HG03460 (cell line): ENCODE measurements at regions not wholly inside any gene's neighbourhood (a gene's known extent, or its start where the extent isn't known, plus 50 kb on each side); places are given as distances from the start of the nearest gene placed in this dataset.

Experiments used
- ATAC-seq: cut with Tn5 transposase; IDR thresholded peaks from one replicate; pipeline ENCODE4 v1.9.1; 2021; ENCODE audit not compliant: unreplicated experiment

DNA sequence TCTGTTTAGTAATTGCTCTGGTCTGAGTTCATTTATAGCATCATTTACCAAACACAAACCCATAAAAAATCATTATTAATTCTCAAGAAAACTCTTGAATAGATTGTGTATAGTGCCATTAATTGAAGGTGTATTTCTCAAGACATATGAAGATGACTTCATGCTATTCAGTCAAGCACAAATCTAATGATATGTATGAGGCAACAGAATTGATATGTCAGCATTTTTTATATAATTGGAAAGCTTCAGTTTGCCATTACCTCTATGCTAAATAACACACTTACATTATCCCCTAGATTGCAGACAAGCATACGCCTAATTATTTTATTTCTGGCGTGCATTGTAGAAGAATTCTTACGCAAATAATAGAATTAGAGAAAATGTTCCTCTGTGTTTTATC is 461.8 kb downstream of the PDHA2 start:
- no peak for ATAC-seq

GRCh38 chr4:96305030-96305429 is 465.1 kb downstream of the PDHA2 start:
- ATAC-seq, result no peak

GRCh38 chr4:96312046-96312685 is 472.3 kb downstream of the PDHA2 start:
- ATAC-seq, result no peak

GRCh38 chr4:96315815-96316214 is 475.9 kb downstream of the PDHA2 start:
- no peak for ATAC-seq

DNA sequence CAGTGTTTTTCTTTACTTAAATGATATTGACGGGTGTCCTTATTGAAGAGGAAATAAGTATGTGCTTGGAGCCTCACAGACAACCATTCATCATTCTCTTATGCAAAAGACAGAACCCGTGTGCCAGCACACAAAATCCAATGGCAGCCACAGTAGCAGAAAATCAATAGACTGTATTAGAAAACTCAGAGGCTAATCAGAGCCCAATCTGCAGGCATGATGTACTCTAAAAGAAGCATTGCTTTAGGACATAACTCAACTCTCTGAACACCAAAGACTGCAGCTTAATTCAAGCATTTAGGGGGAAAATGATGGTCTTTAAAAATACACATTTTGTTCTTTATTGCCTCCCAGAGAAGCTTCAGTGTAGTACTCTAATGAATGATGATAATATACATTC is 476.9 kb downstream of the PDHA2 start:
- ATAC-seq, result no peak

- no peak for ATAC-seq
These were observed 478.0 kb downstream of the PDHA2 start for GRCh38 chr4:96317891-96318290.

- no peak for ATAC-seq
These were observed 487.0 kb downstream of the PDHA2 start for GRCh38 chr4:96326846-96327245.

DNA sequence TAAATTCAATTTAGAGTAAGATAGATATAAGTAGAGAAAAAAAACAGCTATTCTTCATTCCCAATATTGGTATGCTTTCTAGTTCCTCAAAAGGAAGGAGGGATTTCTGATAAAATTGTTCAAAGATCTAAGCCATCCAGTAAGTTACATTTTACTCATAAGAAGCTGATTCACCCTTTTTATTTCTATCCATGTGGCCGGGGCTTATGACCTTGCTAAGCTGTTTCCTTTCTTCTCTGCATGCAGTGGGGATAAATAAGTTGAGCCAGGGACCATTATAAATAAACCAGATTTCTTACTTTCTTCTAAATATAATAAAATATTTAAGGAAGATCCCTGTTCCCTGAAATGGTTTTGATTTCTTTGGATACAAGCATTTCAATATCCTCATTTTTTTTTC is 502.3 kb downstream of the PDHA2 start:
- no peak for ATAC-seq

DNA sequence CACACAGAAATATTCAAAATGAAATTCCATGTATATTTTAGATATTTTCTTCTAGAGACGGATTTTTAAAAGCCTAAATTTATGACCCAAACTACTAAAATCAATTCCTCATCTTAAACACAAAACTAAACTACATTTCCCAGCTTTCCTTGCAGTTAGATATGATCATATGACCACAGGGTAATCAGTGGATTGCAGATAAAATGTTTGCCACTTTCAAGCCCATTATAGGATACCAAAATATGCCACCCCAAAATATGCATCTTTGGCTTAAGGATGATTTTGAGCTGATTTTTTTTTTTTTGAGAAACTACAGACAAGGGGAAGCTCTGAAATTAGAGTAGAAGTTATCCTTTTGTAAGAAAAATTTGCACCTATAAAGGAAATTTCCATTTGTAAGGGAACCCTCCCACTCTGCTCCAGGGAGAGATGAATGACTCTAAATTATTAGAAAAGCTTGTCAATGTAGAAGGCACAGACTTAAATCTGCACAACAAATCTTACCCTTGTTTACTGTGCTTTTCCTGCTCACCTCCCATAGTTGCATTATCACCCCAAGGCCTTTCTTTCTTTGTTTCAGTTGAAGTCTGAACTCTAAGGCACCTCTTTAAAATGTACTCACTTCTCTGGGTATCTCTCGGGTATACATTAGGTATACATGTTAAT is 503.0 kb downstream of the PDHA2 start:
- ATAC-seq, result no peak

- no peak for ATAC-seq
These were observed 503.9 kb downstream of the PDHA2 start for GRCh38 chr4:96343836-96344235.

GRCh38 chr4:96347582-96347981 is 507.7 kb downstream of the PDHA2 start:
- no peak for ATAC-seq

DNA sequence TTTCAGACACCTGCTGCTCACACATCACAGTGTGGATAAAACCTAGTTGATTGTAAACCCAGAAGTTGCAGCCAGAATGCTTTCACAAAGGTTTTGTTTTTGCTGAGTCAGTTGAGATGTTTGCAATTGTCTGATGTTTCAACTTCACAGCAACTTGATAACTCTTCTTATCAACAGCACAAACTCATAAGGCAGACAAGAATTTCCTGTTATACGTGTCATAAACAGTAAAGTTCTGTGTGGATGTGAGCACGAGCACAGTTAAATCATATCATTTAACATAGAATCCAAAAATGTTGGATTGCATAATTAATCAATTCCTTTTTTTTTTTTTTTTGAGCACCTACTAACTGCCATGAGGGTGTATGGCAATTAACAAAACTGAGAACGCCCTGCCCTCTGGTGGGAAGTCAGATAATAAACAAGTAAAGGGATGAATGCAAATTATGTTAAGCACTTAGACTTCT is 512.2 kb downstream of the PDHA2 start:
- ATAC-seq, result no peak

DNA sequence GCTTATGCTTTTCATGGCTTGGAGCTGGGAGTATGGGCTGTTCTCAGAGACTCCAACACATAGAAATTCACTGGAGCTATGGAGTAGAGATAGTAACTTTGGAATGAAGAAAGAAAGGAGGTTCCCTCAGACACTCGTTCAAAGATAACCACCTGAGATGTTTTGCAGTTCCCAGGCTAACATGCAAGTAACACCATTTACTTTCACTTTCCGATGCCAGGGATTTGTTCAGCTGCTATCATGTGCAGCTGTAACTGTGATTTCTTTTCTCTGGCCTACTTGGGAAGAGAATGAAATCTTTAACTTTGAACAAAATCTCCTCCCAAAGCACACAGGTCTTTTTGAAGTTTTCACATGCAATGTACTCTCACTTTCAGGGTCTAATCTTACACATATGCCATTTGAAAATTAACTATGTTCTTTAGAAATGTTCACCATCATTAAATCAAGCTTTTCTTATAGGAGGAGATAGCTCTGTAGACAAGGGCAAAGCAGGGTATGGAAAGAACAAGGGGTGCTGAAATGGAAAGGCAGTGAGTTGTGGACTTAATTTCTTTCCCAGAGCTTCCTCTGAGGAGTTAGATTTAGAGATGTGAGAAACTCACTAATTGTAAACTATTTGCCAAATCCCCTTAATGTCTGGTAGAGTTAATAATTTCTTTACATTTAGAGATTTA is 514.3 kb downstream of the PDHA2 start:
- ATAC-seq, result no peak

- ATAC-seq, result no peak
These were observed 515.5 kb downstream of the PDHA2 start for GRCh38 chr4:96355414-96355813.

DNA sequence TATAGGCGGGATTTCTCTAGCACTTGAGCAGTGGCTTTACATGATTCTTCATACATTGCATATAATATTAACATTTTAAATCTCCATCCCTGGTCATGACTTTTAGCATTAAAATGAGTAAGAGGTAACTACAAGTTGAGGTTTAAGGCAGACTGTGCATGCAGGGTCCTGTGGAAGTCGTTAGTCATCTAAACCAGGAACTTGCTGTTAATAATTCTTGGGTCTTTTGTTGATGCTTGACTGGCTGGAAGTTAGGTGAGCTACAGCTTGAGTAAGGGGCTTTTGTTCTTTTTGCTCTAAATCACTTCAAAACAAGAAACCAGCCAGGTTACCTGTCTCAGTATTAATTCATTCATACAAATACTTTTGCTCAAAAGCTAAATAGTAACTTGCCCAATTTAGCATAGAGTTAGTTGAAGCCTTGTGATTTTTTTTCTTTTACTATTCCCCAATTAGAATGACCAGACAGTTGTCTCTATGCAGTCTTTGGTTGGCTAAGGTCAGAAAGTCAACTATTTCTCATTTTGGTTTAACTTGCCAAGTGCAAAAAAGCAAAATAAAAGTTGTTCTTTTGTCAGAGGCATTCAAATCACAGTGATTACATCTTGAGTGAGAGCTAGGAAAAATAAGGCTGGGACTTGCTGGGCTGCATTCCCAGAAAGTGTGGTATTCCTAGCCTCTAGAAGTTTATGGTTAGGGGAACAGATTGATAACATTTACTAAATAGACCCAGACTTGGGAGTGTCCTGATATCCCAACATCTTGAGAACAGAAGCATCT is 516.9 kb downstream of the PDHA2 start:
- no peak for ATAC-seq

GRCh38 chr4:96366632-96367031 is 526.7 kb downstream of the PDHA2 start:
- no peak for ATAC-seq

GRCh38 chr4:96375367-96375766 is 535.5 kb downstream of the PDHA2 start:
- no peak for ATAC-seq

DNA sequence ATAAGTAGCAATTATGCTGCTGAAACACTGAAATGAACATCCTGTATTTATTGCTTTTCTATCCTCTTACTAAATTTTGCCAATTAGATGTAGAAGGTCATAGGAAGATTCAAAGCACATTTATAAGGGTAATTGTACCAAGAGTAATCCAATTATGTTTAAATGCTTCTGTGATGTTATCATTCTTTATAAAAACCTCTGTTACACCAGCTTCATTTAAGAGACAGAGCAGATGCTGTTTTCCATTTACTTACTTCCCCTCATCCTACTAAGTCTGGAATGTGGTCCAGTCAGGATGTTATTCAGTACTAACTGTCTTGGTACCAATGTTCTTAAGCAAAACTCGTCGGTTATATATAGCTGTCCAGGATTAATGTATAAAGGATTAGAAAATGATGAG is 539.6 kb downstream of the PDHA2 start:
- ATAC-seq, result no peak

- ATAC-seq, result no peak
These were observed 540.2 kb downstream of the PDHA2 start for GRCh38 chr4:96380106-96380505.

GRCh38 chr4:96383349-96383748 is 543.5 kb downstream of the PDHA2 start:
- no peak for ATAC-seq

GRCh38 chr4:96389770-96390169 is 549.9 kb downstream of the PDHA2 start:
- ATAC-seq, result no peak

GRCh38 chr4:96390404-96390803 is 550.5 kb downstream of the PDHA2 start:
- ATAC-seq, result no peak
